ENCODE measurements at regions not wholly inside any gene's neighbourhood (a gene's known extent, or its start where the extent isn't known, plus 50 kb on each side); places are given as distances from the start of the nearest gene placed in this dataset.

GRCh38 chr3:110430146-110430545 lies 641.5 kb upstream of the NECTIN3 start:
- no peak for DNase-seq
- Histone ChIP-seq H3K56ac (ENCODE audit: insufficient read length, low read depth, low read length) (no peak overlapping the region), H3K4me2 (ENCODE audit: insufficient read depth, insufficient read length, low read length) (no peak overlapping the region), H3K27me3 (ENCODE audit: insufficient read depth, low read length) (no peaks in the 10 kb centered on the region), H2AFZ (ENCODE audit: low read length) (no peak overlapping the region), H3K79me1 (ENCODE audit: insufficient read depth, low read depth, low read length, poor library complexity, severe bottlenecking) (no peaks in the 10 kb centered on the region), H2AK5ac (ENCODE audit: insufficient read length, low read length) (no peak overlapping the region), H4K5ac (ENCODE audit: insufficient read length, low read depth, low read length) (no peak overlapping the region), H4K8ac (replicated peaks; ENCODE audit: insufficient read length, low read depth, low read length) (no peak overlapping the region), H3T11ph (ENCODE audit: low read length) (no peak overlapping the region), H3K23ac (ENCODE audit: insufficient read length, low read depth, low read length) (no peak overlapping the region), H4K20me1 (ENCODE audit: control insufficient read depth, insufficient read depth, insufficient read length) (no peaks in the 10 kb centered on the region), H3K18ac (ENCODE audit: insufficient read length, low read depth, low read length) (no peak overlapping the region), H2BK15ac (ENCODE audit: low read depth, low read length) (no peak overlapping the region), H2BK5ac (ENCODE audit: insufficient read length, low read length) (no peak overlapping the region), H2BK12ac (ENCODE audit: insufficient read length, low read depth, low read length) (no peak overlapping the region), H3K9me3 (ENCODE audit: control insufficient read depth, low read depth, low read length) (no peaks in the 10 kb centered on the region), H2BK20ac (ENCODE audit: low read depth, low read length, poor library complexity, severe bottlenecking) (no peak overlapping the region), H3K14ac (ENCODE audit: insufficient read depth, low read length) (no peak overlapping the region), H4K91ac (ENCODE audit: insufficient read length, low read depth, low read length) (no peak overlapping the region), H3K9ac (ENCODE audit: extremely low read depth, insufficient read length, low read length) (no peak overlapping the region), H3K23me2 (ENCODE audit: insufficient read length, low read depth, low read length, poor library complexity, severe bottlenecking) (no peaks in the 10 kb centered on the region), H3K27ac (ENCODE audit: insufficient read length, low read depth, low read length) (no peak overlapping the region), H3K79me2 (ENCODE audit: insufficient read depth, low read length) (no peaks in the 10 kb centered on the region), H2BK120ac (ENCODE audit: low read depth, low read length, poor library complexity, severe bottlenecking) (no peak overlapping the region), H3K4me1 (ENCODE audit: insufficient read depth, low read length) (no peaks in the 10 kb centered on the region; the same call in 1 of the 2 replicates), H3K4ac (ENCODE audit: low read depth, low read length) (no peak overlapping the region)
- H3K27me3 Mint-ChIP-seq (ENCODE audit: low read depth), result no peaks in the 10 kb centered on the region
- peaks cover 12 to 14% of the 10 kb centered on the region in 2 experiments for H3K4me1 Mint-ChIP-seq
- no CpG with 5 or more reads among the region's 1 CpG for WGBS (ENCODE audit: extremely low coverage, insufficient read length, low lambda C conversion rate)
- H3K9me3 Mint-ChIP-seq, result no peaks in the 10 kb centered on the region; a peak in 1 of 5 replicates
- no peaks in the 10 kb centered on the region; a peak in 1 of 7 replicates for H3K36me3 Mint-ChIP-seq (ENCODE audit: insufficient read depth in 1 of 3, low read depth in 3 of 3)
- no peak for TF ChIP-seq CTCF (conservative IDR thresholded peaks at IDR 0.05)
- H3K4me3 Mint-ChIP-seq, result no peak overlapping the region
- H3K27ac Mint-ChIP-seq, result no peak overlapping the region

Measured in H9 (cell line).